Transverse colon (tissue), 4 donors: ENCODE measurements at regions not wholly inside any gene's neighbourhood (a gene's known extent, or its start where the extent isn't known, plus 50 kb on each side); places are given as distances from the start of the nearest gene placed in this dataset.

Experiments used
- DNase-seq: peaks from one replicate; pipeline ENCODE4 v3.0.0-alpha.2; 2019
- H3K27ac ChIP-seq, 4 donors: fragments of 200-600 bp; sonication (generic); 2 replicates each; pipeline ENCODE4 v1.5.1; 2016 to 2018; ENCODE audit warnings: inconsistent platforms in 4 of 4
- H3K27me3 ChIP-seq: fragments of 200-600 bp; sonication (generic); 2 replicates; pipeline ENCODE4 v1.5.1; 2017; ENCODE audit warnings: inconsistent platforms
- H3K36me3 ChIP-seq, 4 donors: fragments of 200-600 bp; sonication (generic); 2 replicates each; pipeline ENCODE4 v1.5.1; 2017 to 2019; ENCODE audit warnings: inconsistent platforms in 4 of 4
- H3K4me1 ChIP-seq, 4 donors: fragments of 200-600 bp; sonication (generic); 2 replicates each; pipeline ENCODE4 v1.5.1; 2017 to 2020; ENCODE audit warnings: inconsistent platforms in 4 of 4
- H3K4me3 ChIP-seq, 4 donors: fragments of 200-600 bp; sonication (generic); 1 replicate in 1 of 4; 2 replicates in 3 of 4; pipeline versions ENCODE4 v1.5.1 to v1.6.1; 2017 to 2019; ENCODE audit warnings: inconsistent platforms in 4 of 4
- H3K9me3 ChIP-seq, 2 donors: fragments of 200-600 bp; sonication (generic); 2 replicates each; pipeline ENCODE4 v1.5.1; 2017 to 2019; ENCODE audit warnings: inconsistent platforms in 2 of 2
- CTCF ChIP-seq, 5 experiments: fragments of 200-600 bp in 3 of 5; fragments of 450-650 bp in 2 of 5; sonication (generic) in 3 of 5; IDR thresholded peaks; 1 replicate in 2 of 5; 2 replicates in 3 of 5; pipeline ENCODE4 v1.5.1; 2016 to 2017; ENCODE audit warnings: antibody characterized with exemption in 5 of 5, inconsistent platforms in 3 of 5, mild to moderate bottlenecking in 2 of 5, moderate library complexity in 1 of 5
- EP300 ChIP-seq: sonication (generic); formaldehyde crosslinking; IDR thresholded peaks from one replicate; pipeline ENCODE4 v1.6.1; 2017; ENCODE audit warnings: antibody characterized with exemption, low read depth
- POLR2A ChIP-seq: fragments of 450-650 bp; IDR thresholded peaks from one replicate; pipeline ENCODE4 v1.6.1; 2016; ENCODE audit warnings: antibody characterized with exemption, mild to moderate bottlenecking, moderate library complexity
- POLR2AphosphoS5 ChIP-seq, 3 donors: sonication (generic); formaldehyde crosslinking; IDR thresholded peaks; one replicate each; pipeline ENCODE4 v1.6.1; 2016; ENCODE audit warnings: antibody characterized with exemption in 3 of 3
- WGBS, 2 donors: methylation state at CpG; one replicate each; pipeline ENCODE4 v1.1.5; 2018; ENCODE audit warnings: low coverage in 1 of 2; 5-methylcytosine and 5-hydroxymethylcytosine counted together
- in situ Hi-C, 4 donors: fragments of 200-750 bp; cut with MboI; loops; one replicate each; pipeline versions ENCODE4 v1.15.0 to v1.15.1; 2017; ENCODE audit warnings: low sequenced_read_pairs in 3 of 4, low pct_ligation_motif_present in 1 of 4, low pct_unique_long_range_greater_than_20kb in 1 of 4
- intact Hi-C: fragments of 100-400 bp; cut with DNase I; formaldehyde crosslinking; loops from one replicate; pipeline ENCODE4 v1.15.1; 2023; ENCODE audit warnings: low total_unique reads

- Histone ChIP-seq H3K4me1 (no peaks in the 10 kb centered on the region), H3K9me3 (no peaks in the 10 kb centered on the region), H3K4me3 (no peak overlapping the region), H3K27me3 (no peaks in the 10 kb centered on the region), H3K36me3 (no peaks in the 10 kb centered on the region), H3K27ac (no peak overlapping the region)
- intact Hi-C loops = no loop called here
- in situ Hi-C loops = no loop called here
- TF ChIP-seq POLR2A = no peak
- no peak for TF ChIP-seq POLR2AphosphoS5 (IDR thresholded peaks at IDR 0.05)
- no peak for TF ChIP-seq EP300
- no peak for DNase-seq
- WGBS, 2 donors = 43 to 63% methylated on average over 2 of the region's 2 CpGs
Measured at GRCh38 chr1:188249811-188250210, 1421.1 kb downstream of the PLA2G4A start.

DNA sequence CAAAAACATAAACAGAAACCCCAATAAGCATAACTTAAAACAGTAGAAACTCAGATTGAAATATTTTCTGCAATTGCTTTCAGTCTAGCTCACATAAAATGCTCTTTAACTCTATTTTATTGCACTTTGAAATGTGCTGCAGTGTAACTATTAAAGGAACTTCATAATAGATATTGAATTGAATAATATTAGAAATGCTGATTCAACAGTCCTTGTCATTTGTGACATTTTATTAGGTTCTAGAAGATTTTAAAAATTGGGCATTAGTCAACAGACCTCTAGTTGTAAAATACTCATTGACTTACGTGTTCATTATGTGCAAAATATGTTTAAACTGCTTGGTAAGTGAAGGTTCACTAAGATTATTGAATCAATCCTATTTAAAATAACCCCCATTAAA, 1422.3 kb downstream of the PLA2G4A start:
- in situ Hi-C loops = no loop called here
- H3K27me3 ChIP-seq = no peaks in the 10 kb centered on the region
- H3K4me3 ChIP-seq = no peak overlapping the region
- DNase-seq = no peak
- H3K4me1 ChIP-seq = no peaks in the 10 kb centered on the region
- 67 to 68% methylated on average over 1 of the region's 1 CpG for WGBS, 2 donors
- intact Hi-C loops = no loop called here
- peaks cover 0 to 10% of the 10 kb centered on the region in 2 donors for H3K9me3 ChIP-seq
- no peak for TF ChIP-seq POLR2A
- TF ChIP-seq POLR2AphosphoS5 (IDR thresholded peaks at IDR 0.05) = no peak
- no peak for TF ChIP-seq CTCF (IDR thresholded peaks at IDR 0.05)
- no peak for TF ChIP-seq EP300
- H3K27ac ChIP-seq = no peak overlapping the region
- H3K36me3 ChIP-seq = no peaks in the 10 kb centered on the region

- Histone ChIP-seq H3K36me3 (no peaks in the 10 kb centered on the region), H3K4me1 (no peaks in the 10 kb centered on the region), H3K27ac (no peak overlapping the region), H3K4me3 (no peak overlapping the region), H3K9me3 (no peaks in the 10 kb centered on the region), H3K27me3 (no peaks in the 10 kb centered on the region)
- intact Hi-C loops = no loop called here
- WGBS, 2 donors = 82 to 100% methylated on average over 1 to 4 of the region's 4 CpGs
- no peak for DNase-seq
- no peak for TF ChIP-seq CTCF (IDR thresholded peaks at IDR 0.05)
- no peak for TF ChIP-seq EP300
- no peak for TF ChIP-seq POLR2AphosphoS5 (IDR thresholded peaks at IDR 0.05)
- TF ChIP-seq POLR2A = no peak
- in situ Hi-C loops = no loop called here
Measured at GRCh38 chr1:188261849-188262248, 1433.1 kb downstream of the PLA2G4A start.

DNA sequence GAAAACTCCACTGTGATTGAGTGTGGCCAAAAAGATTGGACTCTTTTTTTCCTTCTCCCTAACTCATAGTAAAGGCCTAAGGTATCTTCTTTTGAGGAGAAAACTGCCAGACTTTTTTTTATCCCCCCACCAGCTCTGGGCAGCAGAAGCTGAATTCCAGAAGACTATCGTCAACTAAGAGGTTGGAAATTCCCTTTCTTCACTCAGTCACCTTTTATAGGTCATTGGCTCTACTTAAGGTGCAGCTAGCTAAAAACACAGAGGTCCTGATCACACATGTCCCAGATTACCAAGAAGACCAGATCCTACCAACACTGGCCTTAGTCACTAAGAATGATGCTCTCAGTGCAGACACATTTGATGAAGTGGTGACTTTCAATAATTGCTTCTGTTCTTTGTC, 1441.2 kb downstream of the PLA2G4A start:
- Histone ChIP-seq H3K9me3 (no peaks in the 10 kb centered on the region), H3K4me1 (no peaks in the 10 kb centered on the region), H3K4me3 (no peak overlapping the region), H3K36me3 (no peaks in the 10 kb centered on the region), H3K27ac (no peak overlapping the region), H3K27me3 (no peaks in the 10 kb centered on the region)
- no peak for DNase-seq
- intact Hi-C loops = no loop called here
- 71 to 100% methylated on average over 1 of the region's 1 CpG for WGBS, 2 donors
- in situ Hi-C loops = no loop called here
- no peak for TF ChIP-seq POLR2A
- TF ChIP-seq CTCF (IDR thresholded peaks at IDR 0.05) = no peak
- TF ChIP-seq POLR2AphosphoS5 (IDR thresholded peaks at IDR 0.05) = no peak
- TF ChIP-seq EP300 = no peak

DNA sequence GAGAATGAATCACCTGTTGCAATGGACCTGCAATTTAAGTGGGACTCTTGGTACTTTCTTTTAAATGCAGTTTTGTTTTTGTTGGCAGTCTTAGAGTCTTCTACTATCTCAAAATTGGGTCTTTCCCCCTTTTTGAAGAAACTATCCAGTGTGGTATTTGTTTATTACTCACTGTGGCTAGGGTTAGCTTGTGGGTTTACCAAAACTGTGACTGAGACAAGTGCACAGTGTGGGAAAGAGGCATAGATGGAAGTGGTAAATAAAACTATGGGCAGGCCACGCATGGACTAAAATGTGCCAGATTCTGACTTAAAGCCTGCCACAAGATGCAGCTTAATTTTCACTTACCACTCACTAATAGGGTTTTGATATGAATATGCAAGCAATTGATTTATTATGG, 1441.7 kb downstream of the PLA2G4A start:
- DNase-seq = no peak
- H3K27ac ChIP-seq = no peak overlapping the region
- H3K4me3 ChIP-seq = no peak overlapping the region
- in situ Hi-C loops (no loop called here), intact Hi-C loops (no loop called here)
- H3K27me3 ChIP-seq = no peaks in the 10 kb centered on the region
- TF ChIP-seq CTCF (IDR thresholded peaks at IDR 0.05) = no peak
- TF ChIP-seq POLR2A = no peak
- TF ChIP-seq EP300 = no peak
- TF ChIP-seq POLR2AphosphoS5 (IDR thresholded peaks at IDR 0.05) = no peak
- H3K4me1 ChIP-seq = no peaks in the 10 kb centered on the region
- no peaks in the 10 kb centered on the region for H3K36me3 ChIP-seq
- H3K9me3 ChIP-seq = no peaks in the 10 kb centered on the region
- 68 to 100% methylated on average over 1 of the region's 1 CpG for WGBS, 2 donors
